ENCODE measurements at regions not wholly inside any gene's neighbourhood (a gene's known extent, or its start where the extent isn't known, plus 50 kb on each side); places are given as distances from the start of the nearest gene placed in this dataset.

- peak; percentile 93 for TF ChIP-seq ZNF687 (IDR thresholded peaks at IDR 0.05)
- peak; percentile 46; the same call in 1 of the 2 replicates for TF ChIP-seq MTA2 (IDR thresholded peaks at IDR 0.05; ENCODE audit: low read depth)
- peak; percentile 72; the same call in 1 of the 2 replicates for TF ChIP-seq NFIC (IDR thresholded peaks at IDR 0.05; ENCODE audit: low read depth, low read length)
- TF ChIP-seq FOXM1 (IDR thresholded peaks at IDR 0.05; ENCODE audit: low read depth, low read length), result peak; percentile 43; the same call in 1 of the 2 replicates
- TF ChIP-seq CBX3 (IDR thresholded peaks at IDR 0.05; ENCODE audit: borderline replicate concordance, low read depth), result no peak
- TF ChIP-seq TCF12 (IDR thresholded peaks at IDR 0.05; ENCODE audit: low read depth, low read length), result peak; percentile 94
- TF ChIP-seq ETV6 (conservative IDR thresholded peaks at IDR 0.05 in 1 of 2, IDR thresholded peaks at IDR 0.05 in 1 of 2; ENCODE audit: borderline replicate concordance in 1 of 2, low read depth in 1 of 2), result no peak
- TF ChIP-seq EP300 (IDR thresholded peaks at IDR 0.05; ENCODE audit: borderline replicate concordance in 1 of 2, control insufficient read depth in 1 of 2, low read depth in 2 of 2, low read length in 2 of 2), result peak in 1 of 2 experiments; percentile 48; a peak in 3 of 4 replicates
- 0 out of 2 replicates have a peak, but pooled peaks have one; percentile 17 for TF ChIP-seq MEF2A (IDR thresholded peaks at IDR 0.05; ENCODE audit: insufficient read depth, low read depth, low read length)
- peak; percentile 80; the same call in 1 of the 2 replicates for TF ChIP-seq TCF3 (IDR thresholded peaks at IDR 0.05; ENCODE audit: borderline replicate concordance, insufficient read depth, low read depth, low read length)
Observed at GRCh38 chr17:37829592-37830123, 84.8 kb upstream of the HNF1B start (continued).

Data from GM12878 (cell line).